Stimulated activated CD4-positive, alpha-beta T cell treated with anti-CD3 and anti-CD28 coated beads, Interleukin-12 subunit alpha, Interleukin-12 subunit beta, amount 100 ng/mL, for 4 hours (primary cell): ENCODE measurements at regions not wholly inside any gene's neighbourhood (a gene's known extent, or its start where the extent isn't known, plus 50 kb on each side); places are given as distances from the start of the nearest gene placed in this dataset.

Experiments used
- DNase-seq: peaks from one replicate; pipeline ENCODE4 v3.0.0-alpha.2; 2020

DNA sequence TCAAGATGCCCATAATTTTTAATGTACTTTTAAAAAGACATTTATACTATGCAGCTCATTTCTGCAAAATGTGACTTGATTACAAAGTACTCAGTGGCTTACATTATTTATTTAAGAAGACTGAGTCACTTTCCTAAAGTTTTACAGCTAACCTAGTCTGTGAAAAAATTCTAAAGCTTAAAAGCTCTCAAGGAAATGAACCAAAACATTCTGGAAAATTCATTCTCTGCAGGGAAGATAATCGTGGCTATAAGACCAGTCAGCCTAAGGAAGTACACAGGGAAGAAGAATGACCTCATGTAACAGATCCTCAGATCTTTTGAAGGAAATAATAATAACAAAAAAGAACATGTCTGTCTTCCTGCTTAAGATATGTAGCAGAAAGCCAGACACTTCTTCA, 232.1 kb upstream of the STK17B start:
- DNase-seq: no peak

DNA sequence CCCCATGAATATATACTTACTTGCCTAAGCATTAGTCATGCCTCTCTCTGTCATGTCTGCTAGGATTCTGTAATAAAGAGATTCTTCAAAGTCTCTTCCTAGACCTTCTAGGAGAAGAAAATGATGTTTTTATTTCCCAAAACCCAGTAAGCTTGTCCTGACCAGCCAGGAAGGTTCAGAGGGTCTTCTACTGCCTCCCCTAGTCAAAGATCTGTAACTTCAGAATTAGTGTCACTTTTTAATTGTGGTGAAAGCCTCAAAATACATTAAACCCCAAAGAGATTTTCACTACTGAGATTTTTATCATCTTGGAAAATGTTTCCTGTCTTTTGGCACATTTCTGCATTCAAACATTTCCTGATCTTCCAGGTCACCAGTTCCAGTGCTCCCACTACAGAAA, 232.9 kb upstream of the STK17B start:
- no peak for DNase-seq

DNA sequence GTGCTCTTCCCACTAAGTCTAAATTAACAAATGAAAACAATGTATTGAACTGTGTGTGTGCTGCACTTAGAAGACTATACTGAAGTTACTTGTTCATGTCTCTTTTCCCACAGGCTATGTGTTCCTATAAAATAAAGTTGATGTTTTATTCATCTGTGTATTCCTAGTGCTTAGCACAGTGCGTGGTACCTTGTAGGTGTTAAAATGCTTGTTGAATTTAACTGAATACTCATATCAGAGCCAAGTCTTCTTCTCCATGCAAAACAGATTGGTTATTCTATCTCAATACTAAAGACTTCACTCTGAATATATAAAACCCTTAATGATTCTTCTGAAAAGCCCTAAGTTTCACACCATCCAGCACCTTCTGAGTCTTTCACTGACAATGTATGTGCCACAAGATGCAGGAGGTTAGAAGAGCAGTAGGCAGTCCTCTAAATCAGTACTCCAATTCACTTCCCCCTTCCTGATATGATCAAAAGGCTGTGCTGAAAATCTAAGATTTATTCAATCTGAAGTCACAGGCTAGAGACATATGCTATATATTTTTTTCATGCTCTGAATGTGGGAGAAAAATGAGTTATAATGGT, 231.7 kb upstream of the CCDC150 start:
- no peak for DNase-seq

DNA sequence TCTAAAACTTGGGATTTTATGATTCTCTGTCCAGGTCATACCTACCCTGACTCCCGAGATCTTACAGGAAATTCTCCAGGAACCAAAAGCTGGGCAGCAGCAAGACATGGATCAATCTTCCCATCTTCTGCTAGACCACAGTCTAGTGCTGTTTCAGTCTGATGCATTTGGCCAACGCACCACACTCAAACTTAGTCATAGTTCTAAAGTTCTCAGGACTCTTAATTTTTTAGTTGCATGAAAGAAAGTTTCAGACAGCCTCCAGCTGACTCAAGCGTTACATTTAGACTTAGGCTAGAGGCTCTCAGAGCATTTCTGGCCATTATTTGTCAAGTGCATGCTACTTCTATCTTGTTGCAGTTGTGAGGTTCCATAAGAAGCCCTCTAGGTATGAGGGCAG, 230.1 kb upstream of the CCDC150 start:
- DNase-seq: no peak

DNA sequence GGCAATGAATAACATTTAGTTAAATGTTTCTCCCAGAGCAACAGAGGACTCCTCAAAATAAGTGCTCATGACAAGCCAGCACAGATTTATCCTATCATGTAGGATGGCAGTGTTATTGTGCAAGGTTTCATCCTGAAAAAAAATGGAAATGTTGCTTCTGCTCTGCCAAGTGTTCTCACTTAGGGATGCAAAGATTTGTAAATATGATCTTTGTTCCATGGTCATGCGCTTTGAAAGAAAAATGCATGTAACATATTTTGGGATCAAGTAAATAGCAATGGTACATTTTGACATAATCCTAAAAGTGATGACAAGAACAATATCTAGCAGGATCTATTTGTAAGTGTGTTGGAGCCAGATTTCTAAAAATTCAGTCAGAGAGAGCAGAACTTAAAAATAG, 229.5 kb upstream of the CCDC150 start:
- no peak for DNase-seq

DNA sequence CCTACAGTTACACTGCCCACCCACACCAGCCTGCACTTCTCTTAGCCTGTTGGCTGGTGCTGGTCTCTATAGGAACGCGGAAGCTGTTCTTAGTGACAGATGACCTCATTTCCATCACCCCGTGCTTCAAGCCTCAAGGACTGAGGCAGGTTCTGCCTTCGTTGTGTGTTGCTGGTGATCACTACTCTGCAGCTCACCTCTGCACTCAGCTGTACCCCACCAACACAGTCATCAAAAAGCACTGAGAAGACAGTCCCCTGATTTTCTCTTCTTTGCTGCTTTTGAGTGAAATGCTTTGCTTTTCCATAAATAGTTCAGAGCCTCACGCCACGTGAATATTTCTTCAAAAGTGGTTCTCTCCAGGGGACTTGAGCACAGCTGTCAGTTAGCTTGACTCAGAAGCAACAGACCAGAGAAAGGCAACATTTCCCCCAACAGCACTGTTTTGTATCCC, 225.7 kb upstream of the CCDC150 start:
- DNase-seq: no peak

DNA sequence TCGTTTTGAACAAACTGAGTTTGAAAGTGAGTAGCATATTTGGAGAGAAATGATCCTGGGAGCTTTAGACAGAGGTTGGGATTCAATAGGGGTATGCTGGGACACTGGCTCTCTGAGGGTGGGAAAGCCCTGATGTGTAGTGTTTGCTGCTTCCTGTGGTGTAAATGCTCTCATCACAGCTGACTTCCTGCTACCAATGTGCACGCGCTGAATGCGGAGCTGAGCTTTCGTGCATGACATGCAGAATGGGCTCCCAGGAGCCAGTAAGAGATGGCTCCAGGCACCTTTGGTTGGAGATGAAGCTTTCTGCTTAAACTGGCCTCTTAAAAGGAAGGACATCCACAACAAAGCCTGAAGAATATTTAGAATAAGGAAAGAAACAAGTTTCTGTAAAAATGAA, 224.1 kb upstream of the CCDC150 start:
- DNase-seq: no peak

DNA sequence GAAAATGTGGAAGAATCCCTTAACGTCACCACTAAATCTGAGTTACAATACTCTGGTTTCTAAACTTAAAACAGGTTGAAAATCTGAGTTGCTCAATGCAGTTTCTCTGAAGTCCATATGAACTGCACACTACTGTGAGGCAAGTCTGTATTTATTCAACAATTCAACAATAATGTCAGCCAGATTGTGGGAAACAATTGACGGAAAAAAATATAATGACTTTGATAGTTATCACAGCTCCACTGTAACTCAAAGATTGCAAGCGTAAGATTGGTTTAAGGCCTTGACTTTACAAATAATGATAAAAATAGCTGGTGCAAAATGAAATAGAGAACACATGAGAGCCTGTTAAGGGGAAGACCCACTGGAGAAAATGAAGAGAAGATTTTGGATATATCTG, 219.4 kb upstream of the CCDC150 start:
- no peak for DNase-seq

DNA sequence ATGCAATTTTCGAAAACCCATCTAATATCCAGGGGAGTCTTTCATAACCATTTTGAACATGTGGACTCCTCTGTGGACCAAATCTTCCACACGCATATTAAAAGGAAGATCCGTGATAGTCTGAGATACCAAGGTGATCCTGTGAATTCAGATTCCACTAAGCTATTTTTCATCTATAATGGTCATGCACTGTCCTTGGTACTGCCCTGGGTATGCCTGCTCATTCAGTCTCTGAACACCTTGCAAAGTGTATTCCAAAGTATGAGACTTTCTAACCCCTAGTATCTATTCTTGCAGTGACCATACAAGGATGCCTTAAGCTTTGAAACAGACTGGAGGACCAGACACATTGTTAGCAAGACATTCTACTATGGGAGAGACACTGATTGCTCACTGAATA, 217.6 kb upstream of the CCDC150 start:
- no peak for DNase-seq

DNA sequence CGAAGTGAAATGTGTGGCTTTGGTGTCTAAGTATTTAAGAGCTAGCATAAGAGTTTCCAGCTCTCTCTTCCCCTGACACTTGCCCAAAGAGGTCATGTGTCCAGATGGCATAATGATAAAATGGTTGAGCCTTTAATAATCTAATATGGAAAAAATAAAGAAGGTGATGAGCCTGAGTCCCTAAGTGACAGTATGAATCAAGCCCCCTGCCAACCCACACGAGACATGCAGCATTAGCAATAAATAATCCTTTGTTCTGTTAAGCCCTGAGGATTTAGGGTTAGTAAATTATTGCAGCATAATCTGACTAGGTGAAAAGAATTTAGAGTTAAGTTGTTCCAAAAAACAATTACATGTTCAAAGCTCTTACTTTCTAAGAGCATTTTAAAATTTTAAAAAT, 217.2 kb upstream of the CCDC150 start:
- DNase-seq: no peak

DNA sequence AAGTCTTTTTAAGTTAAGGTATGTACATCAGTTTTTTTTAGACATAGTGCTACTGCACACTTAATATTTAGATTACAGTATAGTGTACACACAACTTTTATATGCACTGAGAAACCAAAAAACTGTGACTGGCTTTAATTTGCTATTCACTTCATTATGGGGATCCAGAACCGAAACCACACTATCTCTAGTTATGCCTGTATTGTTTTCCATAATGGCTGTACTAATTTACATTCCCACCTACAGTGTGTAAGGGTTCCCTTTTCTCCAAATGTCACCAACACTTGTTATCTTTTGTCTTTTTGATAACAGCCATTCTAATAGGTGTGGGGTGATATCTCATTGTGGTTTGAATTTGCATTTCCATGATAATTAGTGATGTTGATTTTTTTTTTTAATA, 213.4 kb upstream of the CCDC150 start:
- no peak for DNase-seq

DNA sequence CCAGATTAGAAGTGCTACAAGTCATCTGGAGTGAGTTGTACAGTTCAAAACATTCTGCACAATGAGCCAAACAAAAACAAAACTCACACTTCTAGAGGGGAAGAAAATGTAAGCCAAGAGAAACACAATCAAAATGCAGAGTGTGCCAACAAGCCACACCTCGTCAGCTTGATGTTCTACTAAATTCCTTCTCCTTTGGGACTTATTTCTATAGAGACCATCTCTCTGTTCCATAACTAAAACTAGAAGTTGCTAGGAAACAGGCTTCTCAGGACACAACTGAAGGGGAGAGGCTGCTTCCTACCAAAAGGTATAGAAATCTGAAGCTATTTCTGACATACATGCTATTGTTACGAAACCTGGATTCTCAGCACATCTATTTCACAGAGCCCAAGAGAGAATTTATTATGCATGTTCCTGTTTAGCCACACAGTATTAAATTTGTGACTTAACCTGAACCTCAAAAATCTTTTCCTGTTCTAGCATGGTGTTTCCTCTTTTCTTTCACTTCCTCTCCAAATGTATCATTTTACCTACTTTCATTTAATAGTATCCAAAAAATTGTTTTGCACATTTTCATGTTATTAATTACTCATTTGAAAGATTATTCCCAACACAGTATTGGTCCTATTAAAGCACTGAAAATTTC, 211.4 kb upstream of the CCDC150 start:
- DNase-seq: no peak

DNA sequence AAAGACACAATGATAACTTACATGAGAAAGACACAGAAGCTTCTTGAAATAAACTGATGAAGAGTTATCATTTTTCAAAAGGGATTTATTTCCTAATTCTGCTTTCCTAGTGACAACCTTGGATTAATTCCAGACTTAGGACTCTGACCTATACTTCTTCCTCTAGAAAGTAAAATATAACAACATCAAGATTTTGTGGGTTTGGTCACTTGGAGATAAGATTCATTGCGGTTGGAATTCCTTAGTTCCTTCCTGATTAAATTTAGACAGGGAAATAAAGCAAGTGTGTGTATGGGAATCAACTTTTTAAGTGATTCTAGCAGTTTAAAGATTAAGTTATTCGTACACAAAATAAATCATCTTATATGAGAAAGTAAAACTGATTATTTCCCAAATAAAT, 208.4 kb upstream of the CCDC150 start:
- DNase-seq: no peak

DNA sequence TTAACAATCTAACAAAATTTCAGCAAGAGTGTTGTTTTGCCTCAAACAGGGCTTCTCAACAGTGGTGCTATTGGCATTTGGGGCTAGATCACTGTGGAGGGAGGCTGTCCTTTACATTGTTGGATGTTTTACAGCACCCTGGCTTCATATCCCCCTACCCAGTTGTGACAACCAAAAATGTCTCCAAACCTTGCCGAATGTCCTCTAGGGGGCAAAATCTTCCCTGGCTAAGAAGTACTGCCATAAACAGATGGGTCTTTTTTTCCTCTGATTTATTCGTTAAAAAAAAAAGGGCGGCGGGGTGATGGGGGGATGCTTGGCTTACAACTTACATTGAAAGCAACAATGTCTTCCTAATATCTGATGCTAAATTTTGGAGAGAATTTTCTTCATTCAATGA, 207.6 kb upstream of the CCDC150 start:
- no peak for DNase-seq

DNA sequence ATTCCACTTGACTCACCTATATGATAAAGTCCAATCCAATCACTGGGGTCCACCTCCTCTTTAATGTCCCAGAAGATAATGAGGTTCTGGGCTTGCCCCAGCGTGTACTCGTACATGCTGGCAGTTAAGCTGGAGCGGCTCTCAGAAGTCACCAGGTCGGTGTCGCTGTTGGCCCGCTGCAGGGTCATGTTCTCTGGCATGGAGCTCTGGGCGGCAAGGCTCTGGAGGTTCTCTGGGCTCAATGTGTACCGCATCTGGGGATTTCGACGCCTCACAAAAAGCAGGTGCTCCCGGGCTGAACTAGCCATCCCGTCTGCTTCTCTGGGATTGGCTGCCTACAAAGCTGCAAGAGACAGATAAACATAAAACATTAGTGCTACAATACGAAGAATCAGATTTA, 206.4 kb upstream of the CCDC150 start:
- DNase-seq: no peak

DNA sequence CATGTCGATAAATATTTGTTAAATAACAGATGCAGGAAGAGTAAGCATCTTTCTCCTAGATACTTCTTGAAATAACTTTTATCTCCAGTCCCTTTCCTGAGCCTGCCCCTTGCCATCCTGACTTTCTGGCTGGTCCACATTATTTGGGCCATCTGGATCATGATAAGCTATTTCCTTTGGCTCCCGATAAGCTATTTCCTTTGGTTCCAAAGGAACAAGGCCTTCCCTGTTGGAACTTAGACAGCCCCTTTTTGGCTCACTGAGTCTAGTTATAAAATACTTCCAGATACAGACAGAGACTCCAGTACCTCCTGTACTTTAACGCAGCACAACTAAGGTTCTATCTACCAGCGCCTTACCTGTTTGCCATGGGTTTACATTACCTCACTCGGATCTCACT, 205.3 kb upstream of the CCDC150 start:
- no peak for DNase-seq

DNA sequence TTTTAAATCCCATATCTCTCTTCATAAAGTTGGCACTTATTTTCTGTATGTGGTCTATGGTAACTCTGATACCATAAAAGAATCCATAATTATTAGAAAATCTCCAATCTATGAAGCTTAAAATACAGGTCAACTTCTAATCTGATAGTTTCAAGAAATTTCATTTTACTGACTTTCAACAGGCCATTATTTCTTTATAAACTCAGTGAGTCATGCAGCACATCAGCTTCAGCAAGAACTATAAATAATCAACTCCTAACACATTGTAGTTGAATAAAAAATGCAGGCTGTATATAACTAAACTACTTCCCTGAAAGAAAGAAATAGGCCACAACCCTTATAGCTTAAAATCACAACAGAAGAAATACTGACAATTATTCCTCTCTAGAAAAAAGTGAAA, 204.3 kb upstream of the CCDC150 start:
- DNase-seq: no peak

DNA sequence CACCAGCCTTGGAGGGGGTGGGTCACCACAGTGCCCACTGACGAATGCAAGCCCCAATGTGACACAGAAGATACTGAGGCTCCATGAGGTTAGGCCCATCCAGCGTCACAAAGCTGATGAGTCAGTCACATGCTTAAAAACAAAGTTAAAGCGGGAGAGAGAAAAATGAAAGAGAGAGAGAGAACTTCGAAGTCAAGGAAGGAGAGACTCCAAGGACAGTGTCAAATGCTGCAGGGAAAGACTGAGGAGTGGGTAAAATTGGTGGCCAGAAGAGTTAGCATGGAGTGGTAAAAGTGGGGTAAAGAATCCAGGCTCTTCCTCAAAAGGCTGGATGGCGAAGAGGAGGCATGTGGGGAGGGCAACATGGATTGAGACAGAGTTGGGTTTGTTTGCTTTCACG, 201.9 kb upstream of the CCDC150 start:
- no peak for DNase-seq

DNA sequence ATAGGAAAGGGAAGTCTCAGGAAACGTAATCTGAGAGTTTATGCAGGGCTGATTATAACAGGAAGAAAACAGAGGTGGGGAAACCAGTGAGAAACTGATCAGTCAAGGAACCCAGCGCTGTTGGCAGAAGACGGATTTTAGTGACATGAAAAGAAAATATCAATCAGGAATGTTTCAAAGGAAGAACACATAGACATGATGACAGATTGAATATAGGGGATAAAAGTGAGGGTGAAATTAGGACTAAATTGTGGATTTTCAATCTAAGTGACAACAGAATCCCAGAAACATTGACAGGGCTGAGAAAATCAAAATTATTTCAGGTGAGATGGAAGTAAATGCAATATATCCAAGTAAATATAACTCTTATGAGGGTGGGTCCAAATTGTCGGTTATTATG, 199.8 kb upstream of the CCDC150 start:
- DNase-seq: no peak

DNA sequence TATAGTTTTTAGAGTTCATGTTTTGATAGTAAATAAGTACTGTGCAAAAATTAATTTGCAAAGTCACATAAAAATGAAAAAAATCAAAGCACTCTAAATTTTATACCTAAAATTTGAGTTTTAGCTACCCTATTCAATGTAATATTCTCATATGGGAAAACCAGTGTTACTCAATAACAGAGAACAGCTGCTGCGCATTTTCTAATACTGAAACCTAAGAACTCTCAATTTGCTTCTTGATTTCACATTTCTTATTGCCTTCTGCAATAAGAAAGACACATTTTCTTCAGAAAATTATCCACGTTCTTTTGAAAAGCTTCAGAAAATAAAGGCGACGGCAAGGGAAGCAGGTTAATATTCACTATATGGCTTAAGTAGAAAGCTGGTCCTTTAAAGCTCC, 199.1 kb upstream of the CCDC150 start:
- DNase-seq: no peak

DNA sequence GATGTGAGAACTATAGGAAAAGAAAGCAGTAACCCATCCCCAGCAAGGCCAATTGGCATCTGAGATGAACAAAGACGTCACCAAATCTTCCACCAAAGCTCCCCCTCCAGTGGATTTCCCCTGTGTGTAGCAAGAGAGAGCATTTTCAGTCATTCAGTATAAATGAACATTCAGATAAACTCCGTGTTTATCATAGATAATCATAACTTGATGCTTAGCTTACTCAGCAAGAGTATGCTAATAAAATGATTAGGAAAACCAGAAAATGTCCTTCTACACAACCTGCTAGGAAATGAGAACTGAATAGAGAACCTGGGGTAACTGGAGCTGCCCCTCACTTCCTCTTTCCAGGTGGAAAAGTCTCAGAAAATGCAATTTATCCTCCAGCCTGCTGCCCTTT, 198.0 kb upstream of the CCDC150 start:
- no peak for DNase-seq

DNA sequence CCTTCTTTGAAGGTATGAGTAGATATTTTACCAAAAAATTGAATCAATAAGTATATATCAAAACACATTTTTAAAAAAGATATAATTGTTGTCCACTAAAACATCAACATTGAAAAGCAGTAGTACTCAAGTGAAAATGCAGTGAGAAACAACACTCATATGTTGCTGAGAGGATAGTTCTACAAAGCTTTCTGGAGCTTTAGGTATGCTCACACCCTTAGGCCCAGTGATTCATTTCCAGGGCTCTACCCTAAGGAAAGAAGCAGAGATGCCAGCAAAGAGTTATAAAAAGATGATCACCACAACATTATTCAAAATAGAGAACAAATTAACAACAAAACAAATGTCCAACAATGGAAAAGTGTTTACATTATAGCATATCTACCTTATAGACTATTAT, 197.3 kb upstream of the CCDC150 start:
- no peak for DNase-seq

DNA sequence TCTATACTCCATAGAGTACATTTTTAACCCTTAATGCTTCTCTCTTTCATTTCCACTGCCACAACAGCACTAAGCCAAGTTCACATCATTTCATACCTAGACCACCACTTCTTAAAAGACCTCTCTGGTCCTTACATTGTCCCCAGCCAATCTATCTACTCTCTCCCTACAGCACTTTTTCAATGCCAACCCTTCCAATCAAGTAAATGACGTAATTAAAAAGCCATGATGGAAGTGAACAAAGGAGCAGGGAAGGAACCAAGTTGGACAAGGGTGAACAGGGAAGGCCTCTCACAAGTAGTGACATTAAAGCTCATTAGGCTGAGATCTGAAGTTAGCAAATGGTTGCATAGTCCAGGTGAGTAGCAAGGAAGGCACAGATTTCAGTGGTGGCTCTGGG, 195.1 kb upstream of the CCDC150 start:
- DNase-seq: no peak

DNA sequence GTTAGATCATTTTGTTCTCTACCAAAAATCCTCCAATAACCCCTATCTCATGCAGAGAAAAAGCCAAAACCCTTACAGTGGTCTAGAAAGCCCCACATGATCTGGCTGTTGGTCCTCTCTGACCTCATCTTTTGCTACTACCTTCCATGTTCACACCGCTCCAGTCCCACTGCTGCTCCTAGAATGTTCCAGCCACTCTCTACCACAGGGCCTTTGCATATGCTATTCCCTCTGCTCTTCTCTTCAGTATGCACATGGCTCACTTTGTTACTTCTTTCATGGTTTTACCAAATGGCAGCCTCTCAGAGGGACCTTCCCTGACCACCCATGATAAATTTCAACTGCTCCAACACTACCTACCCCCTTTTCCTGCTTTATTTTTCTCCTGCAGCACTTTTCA, 193.5 kb upstream of the CCDC150 start:
- no peak for DNase-seq

DNA sequence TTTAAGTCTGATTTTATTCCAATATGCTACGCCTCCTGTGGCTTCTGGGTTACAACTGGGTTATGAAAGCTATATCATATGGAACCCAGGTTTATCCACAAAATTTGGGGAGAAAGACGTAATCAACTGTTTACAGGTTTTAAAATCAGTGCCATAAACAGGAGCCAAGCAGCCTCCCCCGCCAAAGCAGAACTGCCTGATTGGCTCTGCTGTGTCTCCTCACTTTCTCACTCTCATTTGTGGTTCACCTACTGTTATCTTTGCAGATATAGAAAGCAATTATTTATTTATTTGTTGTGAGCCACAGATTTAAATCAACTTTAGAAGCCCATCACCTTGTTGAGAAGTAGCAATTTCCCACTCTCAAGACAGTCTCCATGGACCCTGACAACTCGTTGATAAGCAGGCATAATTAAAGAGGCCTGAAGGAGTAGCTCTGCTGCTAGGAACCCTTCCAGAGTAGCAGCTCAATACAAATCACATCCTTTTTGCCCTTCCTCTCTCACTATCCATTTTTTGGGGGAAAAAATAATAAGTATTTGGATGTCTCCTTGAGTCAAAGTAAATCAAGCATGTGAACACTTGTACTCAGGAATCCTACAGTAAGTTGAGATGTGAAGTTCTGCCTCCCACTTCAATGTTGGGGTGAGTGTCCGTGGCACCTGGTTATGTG, 191.0 kb upstream of the CCDC150 start:
- no peak for DNase-seq
